ENCODE measurements at regions not wholly inside any gene's neighbourhood (a gene's known extent, or its start where the extent isn't known, plus 50 kb on each side); places are given as distances from the start of the nearest gene placed in this dataset.

DNA sequence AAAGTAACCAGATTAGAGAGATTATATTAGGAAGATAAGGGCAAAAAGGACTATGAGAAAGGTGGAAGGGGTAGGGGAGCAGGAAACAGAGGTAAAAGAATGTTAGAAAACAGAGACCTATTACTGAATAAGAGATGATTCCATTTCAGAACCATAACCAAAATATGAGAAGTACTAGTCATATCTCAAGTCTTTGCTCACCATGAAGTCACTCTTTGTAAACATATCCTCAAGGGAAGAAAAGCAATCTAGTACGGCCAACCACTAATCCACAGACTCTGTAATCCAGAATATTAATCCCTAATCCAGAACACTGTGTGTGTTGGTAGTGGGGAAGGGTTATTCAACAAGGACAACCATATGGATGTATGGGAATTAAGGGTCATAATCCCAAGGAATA is 92.0 kb downstream of the CDCA7 start:
- TF ChIP-seq EZH2 (IDR thresholded peaks at IDR 0.05) = no peak
- no peak for TF ChIP-seq POLR2AphosphoS5 (IDR thresholded peaks at IDR 0.05; ENCODE audit: borderline replicate concordance, low read depth, low read length)
